ENCODE measurements at regions not wholly inside any gene's neighbourhood (a gene's known extent, or its start where the extent isn't known, plus 50 kb on each side); places are given as distances from the start of the nearest gene placed in this dataset.

GRCh38 chr2:78750219-78750618 is 275.3 kb upstream of the REG3G start:
- TF ChIP-seq GABPA (IDR thresholded peaks at IDR 0.05 in 1 of 2, conservative IDR thresholded peaks at IDR 0.05 in 1 of 2) (no peak), CTCF (IDR thresholded peaks at IDR 0.05; ENCODE audit: low read depth, low read length, missing input control) (no peak), TAF1 (conservative IDR thresholded peaks at IDR 0.05) (no peak)
